ENCODE measurements at regions not wholly inside any gene's neighbourhood (a gene's known extent, or its start where the extent isn't known, plus 50 kb on each side); places are given as distances from the start of the nearest gene placed in this dataset.
"Not testable (repeated sequence)": the region's sequence is repeated elsewhere in the genome, so short reads cannot be mapped to it uniquely, and the experiment has no call there.

DNA sequence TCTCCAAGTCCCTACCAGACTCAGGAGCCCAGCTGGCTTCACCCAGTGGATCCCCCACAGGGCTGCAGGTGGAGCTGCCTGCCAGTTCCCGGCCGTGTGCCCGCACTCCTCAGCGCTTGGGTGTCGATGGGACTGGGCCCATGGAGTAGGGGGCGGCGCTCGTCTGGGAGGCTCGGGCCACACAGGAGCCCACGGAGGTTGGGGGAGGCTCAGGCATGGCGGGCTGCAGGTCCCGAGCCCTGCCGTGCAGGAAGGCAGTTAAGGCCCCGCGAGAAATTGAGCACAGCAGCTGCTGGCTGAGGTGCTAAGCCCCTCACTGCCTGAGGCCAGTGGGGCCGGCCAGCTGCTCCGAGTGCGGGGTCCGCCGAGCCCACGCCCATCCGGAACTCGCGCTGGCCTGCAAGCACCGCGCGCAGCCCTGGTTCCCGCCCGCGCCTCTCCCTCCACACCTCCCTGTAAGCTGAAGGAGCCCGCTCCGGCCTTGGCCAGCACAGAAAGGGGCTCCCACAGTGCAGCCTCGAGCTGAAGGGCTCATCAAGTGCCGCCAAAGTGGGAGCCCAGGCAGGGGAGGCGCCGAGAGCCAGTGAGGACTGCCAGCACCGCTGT, 1771.1 kb downstream of the OLFM4 start:
- H3K36me3 ChIP-seq, result no peaks in the 10 kb centered on the region
- no peak overlapping the region for H3K4me3 ChIP-seq
- TF ChIP-seq, protein P1, sequence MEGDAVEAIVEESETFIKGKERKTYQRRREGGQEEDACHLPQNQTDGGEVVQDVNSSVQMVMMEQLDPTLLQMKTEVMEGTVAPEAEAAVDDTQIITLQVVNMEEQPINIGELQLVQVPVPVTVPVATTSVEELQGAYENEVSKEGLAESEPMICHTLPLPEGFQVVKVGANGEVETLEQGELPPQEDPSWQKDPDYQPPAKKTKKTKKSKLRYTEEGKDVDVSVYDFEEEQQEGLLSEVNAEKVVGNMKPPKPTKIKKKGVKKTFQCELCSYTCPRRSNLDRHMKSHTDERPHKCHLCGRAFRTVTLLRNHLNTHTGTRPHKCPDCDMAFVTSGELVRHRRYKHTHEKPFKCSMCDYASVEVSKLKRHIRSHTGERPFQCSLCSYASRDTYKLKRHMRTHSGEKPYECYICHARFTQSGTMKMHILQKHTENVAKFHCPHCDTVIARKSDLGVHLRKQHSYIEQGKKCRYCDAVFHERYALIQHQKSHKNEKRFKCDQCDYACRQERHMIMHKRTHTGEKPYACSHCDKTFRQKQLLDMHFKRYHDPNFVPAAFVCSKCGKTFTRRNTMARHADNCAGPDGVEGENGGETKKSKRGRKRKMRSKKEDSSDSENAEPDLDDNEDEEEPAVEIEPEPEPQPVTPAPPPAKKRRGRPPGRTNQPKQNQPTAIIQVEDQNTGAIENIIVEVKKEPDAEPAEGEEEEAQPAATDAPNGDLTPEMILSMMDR (IDR thresholded peaks at IDR 0.05), result no peak
- TF ChIP-seq EP300 (IDR thresholded peaks at IDR 0.05) (no peak), POLR2A (IDR thresholded peaks at IDR 0.05) (no peak), POLR2AphosphoS5 (IDR thresholded peaks at IDR 0.05) (no peak)
- 86% methylated on average over 5 of the region's 37 CpGs for WGBS
- DNase-seq (ENCODE audit: low spot score in 2 of 2), result peak in 1 of 2 donors; percentile 47
- H3K27me3 ChIP-seq, result no peaks in the 10 kb centered on the region
- H3K9me3 ChIP-seq, result no peaks in the 10 kb centered on the region
- no peak overlapping the region for H3K27ac ChIP-seq
- H3K4me1 ChIP-seq, result no peaks in the 10 kb centered on the region

DNA sequence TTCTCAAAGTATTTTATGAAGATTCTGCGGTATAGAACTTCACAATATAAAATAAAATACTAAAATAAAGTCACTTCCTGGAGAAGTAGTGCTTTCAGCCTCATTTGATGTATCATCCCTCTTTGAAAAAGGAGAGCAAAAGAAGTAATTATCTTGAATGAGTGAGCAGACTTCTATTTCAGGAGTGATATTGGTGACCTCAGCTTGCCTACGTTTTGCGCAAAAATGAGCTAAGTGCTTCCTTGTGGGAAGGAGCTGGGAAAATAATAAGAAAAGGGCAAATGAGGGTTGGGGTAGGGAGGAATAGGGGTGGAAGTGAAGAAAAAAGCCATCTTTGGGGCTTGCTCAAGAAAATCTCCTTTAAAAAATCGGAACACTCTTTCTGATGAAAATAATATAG, 1773.6 kb downstream of the OLFM4 start:
- TF ChIP-seq, protein P1 (IDR thresholded peaks at IDR 0.05), result no peak
- H3K4me1 ChIP-seq, result no peaks in the 10 kb centered on the region
- no peaks in the 10 kb centered on the region for H3K27me3 ChIP-seq
- no peaks in the 10 kb centered on the region for H3K36me3 ChIP-seq
- no peak overlapping the region for H3K4me3 ChIP-seq
- no peak for DNase-seq (ENCODE audit: low spot score in 2 of 2)
- no peak overlapping the region for H3K27ac ChIP-seq
- no peaks in the 10 kb centered on the region for H3K9me3 ChIP-seq
- WGBS, result 92% methylated on average over 4 of the region's 4 CpGs

DNA sequence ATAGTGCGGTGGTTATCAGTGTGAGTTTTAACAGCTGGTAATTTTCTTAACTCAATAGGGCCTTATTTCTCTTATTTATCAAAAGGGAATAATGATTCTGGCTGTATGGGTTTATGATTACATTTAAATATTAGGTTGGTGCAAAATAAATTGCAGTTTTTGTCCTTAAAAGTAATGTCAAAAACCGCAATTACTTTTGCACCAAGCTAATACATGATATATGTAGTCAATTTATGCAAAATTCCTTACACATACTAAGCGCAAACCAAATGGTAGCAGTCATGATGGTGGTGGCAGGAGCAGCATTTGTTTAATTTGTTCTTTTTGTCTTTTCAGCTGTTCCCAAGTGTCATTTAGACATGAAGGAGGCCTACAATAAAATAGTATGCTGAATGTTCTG, 1777.1 kb downstream of the OLFM4 start:
- Histone ChIP-seq H3K4me3 (no peak overlapping the region), H3K4me1 (no peaks in the 10 kb centered on the region), H3K9me3 (no peaks in the 10 kb centered on the region), H3K36me3 (no peaks in the 10 kb centered on the region), H3K27me3 (no peaks in the 10 kb centered on the region), H3K27ac (no peak overlapping the region)
- no peak for DNase-seq (ENCODE audit: low spot score in 2 of 2)
- TF ChIP-seq POLR2AphosphoS5 (IDR thresholded peaks at IDR 0.05) (no peak), EP300 (IDR thresholded peaks at IDR 0.05) (no peak), POLR2A (IDR thresholded peaks at IDR 0.05) (no peak)
- TF ChIP-seq, protein P1 (IDR thresholded peaks at IDR 0.05), result no peak
- WGBS, result 87% methylated on average over 3 of the region's 3 CpGs

DNA sequence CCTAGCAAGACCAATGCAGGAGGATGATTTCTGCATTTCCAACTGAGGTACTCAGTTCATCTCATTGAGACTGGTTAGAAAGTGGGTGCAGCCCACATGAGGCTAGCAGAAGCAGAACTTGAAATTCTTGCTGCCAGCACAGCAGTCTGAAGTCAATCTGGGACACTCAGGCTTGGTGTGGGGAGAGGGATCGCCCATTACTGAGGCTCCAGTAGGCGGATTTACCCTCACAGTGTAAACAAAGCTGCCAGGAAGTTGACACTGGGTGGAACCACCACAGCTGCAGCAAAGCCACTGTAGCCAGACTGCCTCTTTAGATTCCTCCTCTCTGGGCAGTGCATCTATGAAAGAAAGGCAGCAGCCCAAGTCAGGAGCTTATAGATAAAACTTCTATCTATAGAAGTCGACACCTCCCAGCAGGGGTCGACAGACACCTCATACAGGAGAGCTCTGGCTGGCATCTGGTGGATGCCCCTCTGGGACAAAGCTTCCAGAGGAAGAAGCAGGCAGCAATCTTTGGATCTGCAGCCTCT, 1793.4 kb downstream of the OLFM4 start:
- 58% methylated on average over 4 of the region's 4 CpGs for WGBS

DNA sequence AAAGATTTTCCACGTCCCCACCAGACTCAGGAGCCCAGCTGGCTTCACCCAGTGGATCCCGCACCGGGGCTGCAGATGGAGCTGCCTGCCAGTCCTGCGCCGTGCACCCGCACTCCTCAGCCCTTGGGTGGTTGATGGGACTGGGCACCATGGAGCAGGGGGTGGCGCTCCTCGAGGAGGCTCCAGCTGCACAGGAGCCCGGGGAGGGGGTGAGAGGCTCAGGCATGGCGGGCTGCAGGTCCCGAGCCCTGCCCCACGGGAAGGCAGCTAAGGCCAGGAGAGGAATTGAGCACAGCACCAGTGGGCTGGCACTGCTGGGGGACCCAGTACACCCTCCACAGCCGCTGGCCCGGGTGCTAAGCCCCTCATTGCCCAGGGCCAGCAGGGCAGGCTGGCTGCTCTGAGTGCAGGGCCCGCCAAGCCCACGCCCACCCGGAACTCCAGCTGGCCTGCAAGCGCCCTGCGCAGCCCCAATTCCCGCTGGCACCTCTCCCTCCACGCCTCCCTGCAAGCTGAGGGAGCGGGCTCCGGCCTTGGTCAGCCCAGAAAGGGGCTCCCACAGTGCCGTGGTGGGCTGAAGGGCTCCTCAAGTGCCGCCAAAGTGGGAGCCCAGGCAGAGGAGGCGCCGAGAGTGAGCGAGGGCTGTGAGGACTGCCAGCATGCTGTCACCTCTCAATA, 1800.9 kb downstream of the OLFM4 start:
- H3K4me3 ChIP-seq; H3K27me3 ChIP-seq; DNase-seq (ENCODE audit: low spot score in 2 of 2); H3K9me3 ChIP-seq; H3K4me1 ChIP-seq; H3K27ac ChIP-seq; H3K36me3 ChIP-seq: not testable (repeated sequence)
- WGBS, result 95% methylated on average over 5 of the region's 28 CpGs

More for the DNA sequence above, 1793.4 kb downstream of the OLFM4 start:
- not testable (repeated sequence) for H3K4me1 ChIP-seq; H3K9me3 ChIP-seq; H3K4me3 ChIP-seq; H3K36me3 ChIP-seq; H3K27ac ChIP-seq; DNase-seq (ENCODE audit: low spot score in 2 of 2); H3K27me3 ChIP-seq

DNA sequence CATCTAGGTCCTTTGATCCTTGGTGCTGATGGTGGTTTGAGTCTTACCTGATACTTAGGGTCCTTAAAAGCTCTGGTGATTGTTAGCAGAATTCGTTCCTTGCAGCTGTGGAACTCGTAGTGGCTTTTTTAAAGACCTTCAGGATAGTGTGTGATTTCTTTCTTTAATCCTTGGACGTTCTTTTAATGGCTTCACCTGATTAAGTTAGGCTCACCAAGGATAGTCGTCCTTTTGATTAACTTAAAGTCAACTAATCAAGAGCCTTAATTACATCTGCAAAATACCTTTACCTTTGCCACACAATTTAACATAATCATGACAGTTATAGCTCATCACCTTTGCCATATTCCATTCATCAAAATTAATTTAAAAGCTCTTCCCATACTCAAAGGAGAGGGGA, 1807.7 kb downstream of the OLFM4 start:
- H3K4me3 ChIP-seq, result no peak overlapping the region
- TF ChIP-seq EP300 (IDR thresholded peaks at IDR 0.05), result no peak
- TF ChIP-seq POLR2AphosphoS5 (IDR thresholded peaks at IDR 0.05), result no peak
- no peaks in the 10 kb centered on the region for H3K4me1 ChIP-seq
- WGBS, result 70% methylated on average over 4 of the region's 4 CpGs
- no peaks in the 10 kb centered on the region for H3K27me3 ChIP-seq
- H3K27ac ChIP-seq, result no peak overlapping the region
- H3K9me3 ChIP-seq, result no peaks in the 10 kb centered on the region
- no peaks in the 10 kb centered on the region for H3K36me3 ChIP-seq
- no peak for DNase-seq (ENCODE audit: low spot score in 2 of 2)

DNA sequence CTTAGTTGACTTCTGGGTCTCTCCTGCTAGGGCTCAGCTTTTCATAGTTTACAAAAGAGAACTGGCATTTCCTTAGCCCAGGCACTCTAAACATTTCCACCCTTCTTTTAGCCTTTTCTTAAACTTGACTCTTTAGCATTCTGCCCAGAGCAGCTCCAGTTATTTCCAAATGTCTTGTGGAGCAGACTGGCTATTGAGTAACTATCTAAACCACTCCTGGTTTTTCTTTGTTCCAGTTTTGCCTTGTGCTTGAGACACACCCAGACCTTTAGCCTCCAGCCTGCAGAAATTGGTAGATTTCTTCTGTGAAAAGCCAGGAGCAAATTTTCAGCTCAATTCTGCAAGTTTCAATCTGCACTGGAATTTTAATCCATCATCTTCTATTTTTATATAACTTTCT, 1813.1 kb downstream of the OLFM4 start:
- no peak for DNase-seq (ENCODE audit: low spot score in 2 of 2)
- Histone ChIP-seq H3K9me3 (no peaks in the 10 kb centered on the region), H3K27ac (no peak overlapping the region), H3K4me1 (no peaks in the 10 kb centered on the region), H3K4me3 (no peak overlapping the region), H3K27me3 (no peaks in the 10 kb centered on the region), H3K36me3 (no peaks in the 10 kb centered on the region)
- TF ChIP-seq POLR2A (IDR thresholded peaks at IDR 0.05) (no peak), EP300 (IDR thresholded peaks at IDR 0.05) (no peak), POLR2AphosphoS5 (IDR thresholded peaks at IDR 0.05) (no peak)
- TF ChIP-seq, protein P1 (IDR thresholded peaks at IDR 0.05), result no peak

Measured in suprapubic skin (tissue), 4 donors.